Stimulated activated CD4-positive, alpha-beta T cell treated with anti-CD3 and anti-CD28 coated beads, TNF-alpha, amount 100 ng/mL, for 48 hours (primary cell): ENCODE measurements at regions not wholly inside any gene's neighbourhood (a gene's known extent, or its start where the extent isn't known, plus 50 kb on each side); places are given as distances from the start of the nearest gene placed in this dataset.

Experiments
- DNase-seq, 3 donors: peaks; one replicate each; pipeline ENCODE4 v3.0.0-alpha.2; 2020; ENCODE audit warnings: low read depth in 3 of 3

- DNase-seq, result no peak
Observed at GRCh38 chr1:193681422-193681821, 495.0 kb upstream of the B3GALT2 start.

GRCh38 chr1:193680924-193681316 lies 494.5 kb upstream of the B3GALT2 start:
- no peak for DNase-seq

GRCh38 chr1:193680247-193680923 lies 494.0 kb upstream of the B3GALT2 start:
- no peak for DNase-seq

GRCh38 chr1:193677874-193678273 lies 491.5 kb upstream of the B3GALT2 start:
- no peak for DNase-seq

GRCh38 chr1:193676996-193677549 lies 490.7 kb upstream of the B3GALT2 start:
- DNase-seq, result no peak

GRCh38 chr1:193674292-193674944 lies 488.0 kb upstream of the B3GALT2 start:
- DNase-seq, result no peak

GRCh38 chr1:193666485-193667083 lies 480.2 kb upstream of the B3GALT2 start:
- no peak for DNase-seq

GRCh38 chr1:193663965-193664364 lies 477.6 kb upstream of the B3GALT2 start:
- no peak for DNase-seq

GRCh38 chr1:193662030-193662429 lies 475.6 kb upstream of the B3GALT2 start:
- no peak for DNase-seq

- DNase-seq, result no peak
Observed at GRCh38 chr1:193661385-193661784, 475.0 kb upstream of the B3GALT2 start.

GRCh38 chr1:193660428-193660827 lies 474.0 kb upstream of the B3GALT2 start:
- DNase-seq, result no peak

- DNase-seq, result no peak
Observed at GRCh38 chr1:193658691-193659090, 472.3 kb upstream of the B3GALT2 start.

GRCh38 chr1:193658081-193658480 lies 471.7 kb upstream of the B3GALT2 start:
- DNase-seq, result no peak

GRCh38 chr1:193657552-193657951 lies 471.1 kb upstream of the B3GALT2 start:
- DNase-seq, result no peak

GRCh38 chr1:193656841-193657240 lies 470.4 kb upstream of the B3GALT2 start:
- no peak for DNase-seq

GRCh38 chr1:193654951-193655735 lies 468.7 kb upstream of the B3GALT2 start:
- no peak for DNase-seq

GRCh38 chr1:193649587-193649986 lies 463.2 kb upstream of the B3GALT2 start:
- no peak for DNase-seq

GRCh38 chr1:193634876-193635275 lies 448.5 kb upstream of the B3GALT2 start:
- no peak for DNase-seq

- no peak for DNase-seq
Observed at GRCh38 chr1:193634470-193634869, 448.1 kb upstream of the B3GALT2 start.

- no peak for DNase-seq
Observed at GRCh38 chr1:193633991-193634390, 447.6 kb upstream of the B3GALT2 start.

GRCh38 chr1:193633093-193633492 lies 446.7 kb upstream of the B3GALT2 start:
- no peak for DNase-seq

- DNase-seq, result no peak
Observed at GRCh38 chr1:193631306-193631705, 444.9 kb upstream of the B3GALT2 start.
